ENCODE measurements at regions not wholly inside any gene's neighbourhood (a gene's known extent, or its start where the extent isn't known, plus 50 kb on each side); places are given as distances from the start of the nearest gene placed in this dataset.

GRCh38 chr19:31597616-31598015 is 248.4 kb upstream of the TSHZ3 start:
- no peaks in the 10 kb centered on the region for H3K36me3 ChIP-seq (ENCODE audit: control insufficient read depth, insufficient read depth, low read length)
- H3K27me3 ChIP-seq (ENCODE audit: control insufficient read depth, insufficient read depth, low read length): no peaks in the 10 kb centered on the region
- H3K27ac ChIP-seq (ENCODE audit: low read length): no peak overlapping the region
- no CpG with 5 or more reads among the region's 9 CpGs for WGBS (ENCODE audit: insufficient coverage, insufficient read length)
- DNase-seq (ENCODE audit: low read depth, low spot score): no peak
- no peak overlapping the region for H3K4me3 ChIP-seq (ENCODE audit: low read length)
- no peaks in the 10 kb centered on the region; the same call in 1 of the 2 replicates for H3K4me1 ChIP-seq (ENCODE audit: control insufficient read depth, insufficient read depth, low read length)
- H3K9me3 ChIP-seq (ENCODE audit: control insufficient read depth, insufficient read depth, low read length): no peaks in the 10 kb centered on the region

GRCh38 chr19:31598730-31599238 is 249.5 kb upstream of the TSHZ3 start:
- Histone ChIP-seq H3K4me1 (ENCODE audit: control insufficient read depth, insufficient read depth, low read length) (no peaks in the 10 kb centered on the region; the same call in 1 of the 2 replicates), H3K27me3 (ENCODE audit: control insufficient read depth, insufficient read depth, low read length) (no peaks in the 10 kb centered on the region), H3K4me3 (ENCODE audit: low read length) (no peak overlapping the region), H3K27ac (ENCODE audit: low read length) (no peak overlapping the region), H3K36me3 (ENCODE audit: control insufficient read depth, insufficient read depth, low read length) (no peaks in the 10 kb centered on the region), H3K9me3 (ENCODE audit: control insufficient read depth, insufficient read depth, low read length) (no peaks in the 10 kb centered on the region)
- DNase-seq (ENCODE audit: low read depth, low spot score): no peak
- no CpG with 5 or more reads among the region's 2 CpGs for WGBS (ENCODE audit: insufficient coverage, insufficient read length)

DNA sequence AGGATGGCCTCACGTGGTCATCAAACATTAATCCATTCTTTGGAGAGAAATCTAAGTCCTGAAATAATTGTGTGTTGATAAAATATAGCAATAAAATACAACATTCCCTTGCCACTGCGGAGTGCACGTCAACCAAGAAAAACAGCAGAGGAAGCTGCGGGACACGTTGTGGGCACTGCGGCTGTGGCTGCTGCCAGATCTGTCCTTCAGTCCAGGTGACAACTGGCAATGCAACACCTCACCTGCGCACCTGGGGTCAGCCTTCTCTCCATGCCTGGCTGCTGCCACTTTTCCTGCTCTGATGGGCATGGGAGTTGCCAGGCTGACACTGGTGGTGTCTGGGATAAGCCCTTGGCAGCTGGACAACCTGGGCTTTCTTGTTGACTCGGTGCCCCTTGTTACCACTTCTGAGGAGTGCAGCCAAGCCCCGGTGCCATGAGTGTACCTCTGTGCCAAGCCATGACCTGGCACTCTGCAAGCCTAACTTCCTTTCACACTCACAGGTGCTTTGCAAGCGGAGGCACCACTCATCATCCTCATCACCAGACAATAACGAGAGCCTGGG is 251.6 kb upstream of the TSHZ3 start:
- no peaks in the 10 kb centered on the region for H3K27me3 ChIP-seq (ENCODE audit: control insufficient read depth, insufficient read depth, low read length)
- WGBS (ENCODE audit: insufficient coverage, insufficient read length): no CpG with 5 or more reads among the region's 11 CpGs

GRCh38 chr19:31601855-31602254 is 252.6 kb upstream of the TSHZ3 start:
- no peak overlapping the region for H3K27ac ChIP-seq (ENCODE audit: low read length)

More for the DNA sequence above, 251.6 kb upstream of the TSHZ3 start:
- no peak for DNase-seq (ENCODE audit: low read depth, low spot score)
- H3K36me3 ChIP-seq (ENCODE audit: control insufficient read depth, insufficient read depth, low read length): no peaks in the 10 kb centered on the region
- no peaks in the 10 kb centered on the region for H3K4me1 ChIP-seq (ENCODE audit: control insufficient read depth, insufficient read depth, low read length)
- H3K9me3 ChIP-seq (ENCODE audit: control insufficient read depth, insufficient read depth, low read length): no peaks in the 10 kb centered on the region
- no peak overlapping the region for H3K27ac ChIP-seq (ENCODE audit: low read length)
- no peak overlapping the region for H3K4me3 ChIP-seq (ENCODE audit: low read length)

GRCh38 chr19:31602548-31602947 is 253.3 kb upstream of the TSHZ3 start:
- WGBS (ENCODE audit: insufficient coverage, insufficient read length): no CpG with 5 or more reads among the region's 4 CpGs
- no peaks in the 10 kb centered on the region for H3K27me3 ChIP-seq (ENCODE audit: control insufficient read depth, insufficient read depth, low read length)
- H3K4me1 ChIP-seq (ENCODE audit: control insufficient read depth, insufficient read depth, low read length): no peaks in the 10 kb centered on the region
- H3K9me3 ChIP-seq (ENCODE audit: control insufficient read depth, insufficient read depth, low read length): no peaks in the 10 kb centered on the region
- no peak overlapping the region for H3K27ac ChIP-seq (ENCODE audit: low read length)
- no peak overlapping the region for H3K4me3 ChIP-seq (ENCODE audit: low read length)
- H3K36me3 ChIP-seq (ENCODE audit: control insufficient read depth, insufficient read depth, low read length): no peaks in the 10 kb centered on the region
- no peak for DNase-seq (ENCODE audit: low read depth, low spot score)

More at GRCh38 chr19:31601855-31602254, 252.6 kb upstream of the TSHZ3 start:
- WGBS (ENCODE audit: insufficient coverage, insufficient read length): no CpG with 5 or more reads among the region's 9 CpGs
- H3K4me1 ChIP-seq (ENCODE audit: control insufficient read depth, insufficient read depth, low read length): no peaks in the 10 kb centered on the region
- no peak for DNase-seq (ENCODE audit: low read depth, low spot score)
- no peaks in the 10 kb centered on the region for H3K36me3 ChIP-seq (ENCODE audit: control insufficient read depth, insufficient read depth, low read length)
- no peak overlapping the region for H3K4me3 ChIP-seq (ENCODE audit: low read length)
- H3K9me3 ChIP-seq (ENCODE audit: control insufficient read depth, insufficient read depth, low read length): no peaks in the 10 kb centered on the region
- no peaks in the 10 kb centered on the region for H3K27me3 ChIP-seq (ENCODE audit: control insufficient read depth, insufficient read depth, low read length)

DNA sequence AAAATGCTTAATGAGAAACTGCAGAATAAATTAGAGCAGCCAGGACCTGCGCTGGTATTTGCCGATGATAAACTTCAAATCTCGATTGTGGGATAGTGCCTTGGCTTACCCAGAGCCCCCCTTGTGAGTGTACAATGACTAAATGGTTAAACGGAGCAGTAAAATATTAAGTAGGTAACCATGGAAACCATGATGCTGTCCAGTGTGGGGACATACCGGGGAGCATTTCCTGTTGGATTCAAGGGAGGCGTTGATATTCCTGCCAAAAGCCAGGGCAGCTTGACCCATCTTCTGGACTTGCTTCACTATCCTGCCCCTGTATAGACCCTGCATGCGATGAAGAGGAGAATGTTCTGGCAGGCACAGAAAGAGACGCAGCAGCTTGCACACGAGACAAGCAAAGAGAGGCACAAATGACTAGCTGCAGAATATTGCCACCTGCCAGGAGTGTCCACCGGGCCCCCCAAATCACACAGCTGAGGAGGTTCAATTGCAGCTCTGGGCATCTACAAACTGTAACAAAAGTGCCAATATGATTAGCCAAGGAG is 255.3 kb upstream of the TSHZ3 start:
- Histone ChIP-seq H3K27me3 (ENCODE audit: control insufficient read depth, insufficient read depth, low read length) (no peaks in the 10 kb centered on the region), H3K4me3 (ENCODE audit: low read length) (no peak overlapping the region), H3K36me3 (ENCODE audit: control insufficient read depth, insufficient read depth, low read length) (no peaks in the 10 kb centered on the region), H3K27ac (ENCODE audit: low read length) (no peak overlapping the region), H3K4me1 (ENCODE audit: control insufficient read depth, insufficient read depth, low read length) (no peaks in the 10 kb centered on the region), H3K9me3 (ENCODE audit: control insufficient read depth, insufficient read depth, low read length) (no peaks in the 10 kb centered on the region)
- DNase-seq (ENCODE audit: low read depth, low spot score): no peak
- WGBS (ENCODE audit: insufficient coverage, insufficient read length): no CpG with 5 or more reads among the region's 10 CpGs

DNA sequence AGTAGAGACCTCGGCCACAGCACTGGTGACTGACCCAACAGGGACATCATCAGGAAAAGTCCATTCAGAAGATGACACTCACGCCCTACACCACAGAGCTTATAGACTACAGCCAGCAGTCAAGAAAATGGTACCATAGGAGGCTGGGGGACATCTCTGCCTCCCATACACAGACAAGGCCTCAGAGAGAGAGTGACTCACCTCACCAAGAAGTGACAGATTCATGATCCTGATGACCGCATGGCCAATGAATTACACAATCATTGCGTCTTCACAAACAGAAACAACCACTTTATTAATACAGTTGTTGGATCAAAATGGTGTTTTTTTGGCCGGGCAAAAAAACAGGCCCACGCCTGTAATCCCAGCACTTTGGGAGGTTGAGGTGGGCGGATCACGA is 260.8 kb upstream of the TSHZ3 start:
- WGBS (ENCODE audit: insufficient coverage, insufficient read length): no CpG with 5 or more reads among the region's 8 CpGs
- no peaks in the 10 kb centered on the region for H3K9me3 ChIP-seq (ENCODE audit: control insufficient read depth, insufficient read depth, low read length)
- H3K27ac ChIP-seq (ENCODE audit: low read length): no peak overlapping the region
- H3K27me3 ChIP-seq (ENCODE audit: control insufficient read depth, insufficient read depth, low read length): no peaks in the 10 kb centered on the region
- no peak overlapping the region for H3K4me3 ChIP-seq (ENCODE audit: low read length)
- DNase-seq (ENCODE audit: low read depth, low spot score): no peak
- no peaks in the 10 kb centered on the region for H3K4me1 ChIP-seq (ENCODE audit: control insufficient read depth, insufficient read depth, low read length)
- no peaks in the 10 kb centered on the region for H3K36me3 ChIP-seq (ENCODE audit: control insufficient read depth, insufficient read depth, low read length)

DNA sequence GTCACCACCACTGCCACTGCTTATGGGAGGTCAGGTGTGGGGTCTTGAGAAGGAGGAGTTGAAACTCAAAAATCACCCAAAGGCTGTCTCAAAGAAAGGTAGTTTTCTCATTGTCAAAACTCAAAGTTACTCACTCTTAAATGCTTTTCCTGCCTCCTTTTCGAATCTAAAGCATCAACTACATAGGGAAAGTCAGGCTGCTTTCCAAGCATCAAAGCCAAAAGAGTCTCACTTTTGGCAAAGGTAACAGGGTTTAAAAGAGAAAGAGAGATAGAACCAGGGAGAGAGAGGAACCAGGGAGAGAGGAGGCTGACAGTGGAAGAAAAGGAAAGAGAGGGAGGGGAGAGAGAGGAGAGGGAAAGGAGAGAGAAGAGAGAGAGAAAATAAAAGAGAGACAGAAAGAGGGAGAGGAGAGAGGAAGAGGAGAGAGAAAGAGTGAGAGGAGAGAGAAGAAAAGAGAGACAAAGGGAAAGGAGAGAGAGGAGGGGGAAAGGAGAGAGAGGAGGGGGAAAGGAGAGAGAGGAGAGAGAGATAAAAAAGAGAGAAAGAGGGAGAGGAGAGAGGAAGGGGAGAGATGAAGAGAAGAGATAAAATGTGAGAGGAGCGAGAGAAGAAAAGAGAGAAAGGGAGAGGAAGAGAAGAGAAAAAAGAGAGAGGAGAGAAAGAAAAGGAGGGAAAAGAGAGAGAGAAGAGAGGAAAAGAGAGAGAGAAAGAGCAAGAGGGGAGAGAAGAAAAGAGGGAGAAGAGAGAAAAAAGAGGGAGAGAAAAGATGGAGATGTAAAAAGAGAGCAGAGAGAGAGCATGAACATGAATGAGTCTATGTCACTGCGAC is 262.0 kb upstream of the TSHZ3 start:
- Histone ChIP-seq H3K27ac (ENCODE audit: low read length) (no peak overlapping the region), H3K4me3 (ENCODE audit: low read length) (no peak overlapping the region), H3K9me3 (ENCODE audit: control insufficient read depth, insufficient read depth, low read length) (no peaks in the 10 kb centered on the region), H3K4me1 (ENCODE audit: control insufficient read depth, insufficient read depth, low read length) (no peaks in the 10 kb centered on the region), H3K27me3 (ENCODE audit: control insufficient read depth, insufficient read depth, low read length) (no peaks in the 10 kb centered on the region), H3K36me3 (ENCODE audit: control insufficient read depth, insufficient read depth, low read length) (no peaks in the 10 kb centered on the region)
- 100% methylated on average over 1 of the region's 3 CpGs for WGBS (ENCODE audit: insufficient coverage, insufficient read length)
- DNase-seq (ENCODE audit: low read depth, low spot score): no peak

- Histone ChIP-seq H3K9me3 (ENCODE audit: control insufficient read depth, insufficient read depth, low read length) (no peaks in the 10 kb centered on the region), H3K36me3 (ENCODE audit: control insufficient read depth, insufficient read depth, low read length) (no peaks in the 10 kb centered on the region), H3K27ac (ENCODE audit: low read length) (no peak overlapping the region), H3K4me1 (ENCODE audit: control insufficient read depth, insufficient read depth, low read length) (no peaks in the 10 kb centered on the region), H3K27me3 (ENCODE audit: control insufficient read depth, insufficient read depth, low read length) (no peaks in the 10 kb centered on the region), H3K4me3 (ENCODE audit: low read length) (no peak overlapping the region)
- no CpG with 5 or more reads among the region's 6 CpGs for WGBS (ENCODE audit: insufficient coverage, insufficient read length)
- no peak for DNase-seq (ENCODE audit: low read depth, low spot score)
Observed at GRCh38 chr19:31612873-31613272, 263.6 kb upstream of the TSHZ3 start.

DNA sequence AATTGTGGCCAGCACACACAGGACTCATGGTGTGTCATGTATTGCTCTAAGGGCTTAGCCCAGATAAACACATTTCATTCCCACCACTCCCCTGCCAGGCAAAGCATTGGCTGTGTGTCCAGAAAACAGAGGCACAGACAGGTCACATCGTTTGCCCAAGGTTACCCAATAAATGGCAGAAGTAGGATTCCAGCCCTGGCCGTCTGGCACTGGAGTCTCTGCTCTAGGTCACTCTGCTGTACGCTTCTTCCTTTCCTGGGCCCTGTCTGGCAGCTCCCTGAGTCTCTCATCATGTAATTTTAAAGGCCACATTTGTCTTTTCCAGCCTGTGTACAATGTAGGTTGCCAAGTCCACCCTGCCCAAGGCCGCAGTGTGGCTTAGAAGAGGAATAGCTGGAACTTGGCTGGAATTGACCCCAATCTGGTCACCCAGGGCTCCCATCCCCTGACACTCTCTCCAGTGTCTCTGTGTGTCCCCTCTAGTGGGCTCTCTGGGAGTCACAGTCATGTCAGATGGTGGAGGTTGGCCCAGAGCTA is 264.5 kb upstream of the TSHZ3 start:
- DNase-seq (ENCODE audit: low read depth, low spot score): no peak
- no peak overlapping the region for H3K27ac ChIP-seq (ENCODE audit: low read length)
- no peaks in the 10 kb centered on the region for H3K27me3 ChIP-seq (ENCODE audit: control insufficient read depth, insufficient read depth, low read length)
- no peak overlapping the region for H3K4me3 ChIP-seq (ENCODE audit: low read length)
- H3K4me1 ChIP-seq (ENCODE audit: control insufficient read depth, insufficient read depth, low read length): no peaks in the 10 kb centered on the region
- no CpG with 5 or more reads among the region's 4 CpGs for WGBS (ENCODE audit: insufficient coverage, insufficient read length)
- H3K9me3 ChIP-seq (ENCODE audit: control insufficient read depth, insufficient read depth, low read length): no peaks in the 10 kb centered on the region
- no peaks in the 10 kb centered on the region for H3K36me3 ChIP-seq (ENCODE audit: control insufficient read depth, insufficient read depth, low read length)

Data from iPS DF 6.9 (cell line).